Peyer's patch (tissue), 4 donors: ENCODE measurements at regions not wholly inside any gene's neighbourhood (a gene's known extent, or its start where the extent isn't known, plus 50 kb on each side); places are given as distances from the start of the nearest gene placed in this dataset.

ENCODE experiments used
- DNase-seq, 3 donors: peaks; one replicate each; pipeline ENCODE4 v3.0.0-alpha.2; 2017 to 2019
- H3K27ac ChIP-seq, 4 donors: fragments of 200-600 bp; sonication (generic); one replicate each; pipeline ENCODE4 v1.5.1; 2016 to 2019
- H3K27me3 ChIP-seq, 2 donors: fragments of 200-600 bp; sonication (generic); one replicate each; pipeline ENCODE4 v1.5.1; 2019
- H3K36me3 ChIP-seq, 3 donors: fragments of 200-600 bp; sonication (generic); one replicate each; pipeline ENCODE4 v1.5.1; 2016 to 2019
- H3K4me1 ChIP-seq, 4 donors: fragments of 200-600 bp; sonication (generic); one replicate each; pipeline ENCODE4 v1.5.1; 2016 to 2019
- H3K4me3 ChIP-seq, 4 donors: fragments of 200-600 bp; sonication (generic); 1 replicate in 3 of 4; 2 replicates in 1 of 4; pipeline ENCODE4 v1.5.1; 2016 to 2019; ENCODE audit warnings: mild to moderate bottlenecking in 1 of 4
- H3K9me3 ChIP-seq, 4 donors: fragments of 200-600 bp; sonication (generic); one replicate each; pipeline ENCODE4 v1.5.1; 2016 to 2019; ENCODE audit warnings: mild to moderate bottlenecking in 1 of 4
- CTCF ChIP-seq, 6 experiments: fragments of 450-650 bp in 4 of 6; fragments of 200-600 bp in 2 of 6; sonication (generic) in 1 of 6; IDR thresholded peaks; one replicate each; pipeline ENCODE4 v1.5.1; 2017 to 2019; ENCODE audit warnings: antibody characterized with exemption in 6 of 6, mild to moderate bottlenecking in 3 of 6, moderate library complexity in 1 of 6
- POLR2A ChIP-seq, 2 donors: fragments of 450-650 bp; IDR thresholded peaks; one replicate each; pipeline ENCODE4 v1.5.1; 2017; ENCODE audit warnings: antibody characterized with exemption in 2 of 2, mild to moderate bottlenecking in 2 of 2, moderate library complexity in 2 of 2

GRCh38 chr6:23175391-23175790, 606.0 kb downstream of the HDGFL1 start:
- H3K9me3 ChIP-seq = no peaks in the 10 kb centered on the region
- H3K27me3 ChIP-seq = no peaks in the 10 kb centered on the region
- DNase-seq = no peak
- H3K4me3 ChIP-seq = no peak overlapping the region
- no peak for TF ChIP-seq CTCF (IDR thresholded peaks at IDR 0.05)
- TF ChIP-seq POLR2A (IDR thresholded peaks at IDR 0.05) = no peak
- H3K27ac ChIP-seq = no peak overlapping the region
- H3K36me3 ChIP-seq = no peaks in the 10 kb centered on the region
- H3K4me1 ChIP-seq = no peaks in the 10 kb centered on the region

GRCh38 chr6:23176471-23176870, 607.1 kb downstream of the HDGFL1 start:
- TF ChIP-seq CTCF (IDR thresholded peaks at IDR 0.05) = no peak
- TF ChIP-seq POLR2A (IDR thresholded peaks at IDR 0.05) = no peak
- H3K9me3 ChIP-seq = no peaks in the 10 kb centered on the region
- H3K27ac ChIP-seq = no peak overlapping the region
- H3K4me1 ChIP-seq = no peaks in the 10 kb centered on the region
- no peak for DNase-seq
- H3K36me3 ChIP-seq = no peaks in the 10 kb centered on the region
- no peak overlapping the region for H3K4me3 ChIP-seq
- no peaks in the 10 kb centered on the region for H3K27me3 ChIP-seq

GRCh38 chr6:23176883-23177282, 607.5 kb downstream of the HDGFL1 start:
- Histone ChIP-seq H3K4me3 (no peak overlapping the region), H3K36me3 (no peaks in the 10 kb centered on the region), H3K4me1 (no peaks in the 10 kb centered on the region), H3K27me3 (no peaks in the 10 kb centered on the region), H3K9me3 (no peaks in the 10 kb centered on the region), H3K27ac (no peak overlapping the region)
- DNase-seq = no peak
- no peak for TF ChIP-seq CTCF (IDR thresholded peaks at IDR 0.05)

GRCh38 chr6:23177806-23178205, 608.4 kb downstream of the HDGFL1 start:
- H3K4me3 ChIP-seq = no peak overlapping the region
- no peaks in the 10 kb centered on the region for H3K27me3 ChIP-seq
- no peaks in the 10 kb centered on the region for H3K36me3 ChIP-seq
- H3K27ac ChIP-seq = no peak overlapping the region
- no peaks in the 10 kb centered on the region for H3K9me3 ChIP-seq
- H3K4me1 ChIP-seq = no peaks in the 10 kb centered on the region
- no peak for DNase-seq
- no peak for TF ChIP-seq CTCF (IDR thresholded peaks at IDR 0.05)
- TF ChIP-seq POLR2A (IDR thresholded peaks at IDR 0.05) = no peak

GRCh38 chr6:23179994-23180393, 610.6 kb downstream of the HDGFL1 start:
- Histone ChIP-seq H3K36me3 (no peaks in the 10 kb centered on the region), H3K27me3 (no peaks in the 10 kb centered on the region), H3K4me1 (no peaks in the 10 kb centered on the region), H3K4me3 (no peak overlapping the region), H3K9me3 (no peaks in the 10 kb centered on the region), H3K27ac (no peak overlapping the region)
- DNase-seq = no peak
- TF ChIP-seq POLR2A (IDR thresholded peaks at IDR 0.05) = no peak
- TF ChIP-seq CTCF (IDR thresholded peaks at IDR 0.05) = no peak
